EL (cell line): ENCODE measurements at regions not wholly inside any gene's neighbourhood (a gene's known extent, or its start where the extent isn't known, plus 50 kb on each side); places are given as distances from the start of the nearest gene placed in this dataset.

Experiments
- DNase-seq: peaks from one replicate; pipeline ENCODE4 v3.0.0-alpha.2; 2016

- DNase-seq = no peak
These were observed 332.7 kb downstream of the PABPC4L start for GRCh38 chr4:133868856-133869255.

GRCh38 chr4:133866328-133866699 is 335.3 kb downstream of the PABPC4L start:
- DNase-seq = no peak

GRCh38 chr4:133865612-133866327 is 335.8 kb downstream of the PABPC4L start:
- peak; percentile 92 for DNase-seq

GRCh38 chr4:133863153-133863552 is 338.4 kb downstream of the PABPC4L start:
- DNase-seq = no peak

GRCh38 chr4:133856731-133857355 is 344.7 kb downstream of the PABPC4L start:
- DNase-seq = peak; percentile 26

GRCh38 chr4:133855001-133855400 is 346.6 kb downstream of the PABPC4L start:
- DNase-seq = no peak

- peak; percentile 19 for DNase-seq
These were observed 362.3 kb downstream of the PABPC4L start for GRCh38 chr4:133839326-133839725.

GRCh38 chr4:133823177-133823576 is 378.4 kb downstream of the PABPC4L start:
- no peak for DNase-seq

- no peak for DNase-seq
These were observed 388.6 kb downstream of the PABPC4L start for GRCh38 chr4:133812954-133813353.

GRCh38 chr4:133812236-133812635 is 389.4 kb downstream of the PABPC4L start:
- no peak for DNase-seq

GRCh38 chr4:133808151-133808550 is 393.4 kb downstream of the PABPC4L start:
- DNase-seq = no peak

GRCh38 chr4:133803341-133803740 is 398.2 kb downstream of the PABPC4L start:
- DNase-seq = no peak

GRCh38 chr4:133802359-133803140 is 399.0 kb downstream of the PABPC4L start:
- DNase-seq = peak; percentile 69

GRCh38 chr4:133801883-133802282 is 399.7 kb downstream of the PABPC4L start:
- no peak for DNase-seq

GRCh38 chr4:133800966-133801365 is 400.6 kb downstream of the PABPC4L start:
- no peak for DNase-seq

GRCh38 chr4:133799717-133800315 is 401.8 kb downstream of the PABPC4L start:
- no peak for DNase-seq

- DNase-seq = no peak
These were observed 423.9 kb downstream of the PABPC4L start for GRCh38 chr4:133777661-133778060.

- DNase-seq = no peak
These were observed 424.6 kb downstream of the PABPC4L start for GRCh38 chr4:133776961-133777360.

- DNase-seq = no peak
These were observed 425.1 kb downstream of the PABPC4L start for GRCh38 chr4:133776503-133776902.

- peak; percentile 48 for DNase-seq
These were observed 425.7 kb downstream of the PABPC4L start for GRCh38 chr4:133775881-133776280.

- DNase-seq = no peak
These were observed 426.1 kb downstream of the PABPC4L start for GRCh38 chr4:133775469-133775868.

- no peak for DNase-seq
These were observed 442.2 kb downstream of the PABPC4L start for GRCh38 chr4:133759428-133759827.

GRCh38 chr4:133741766-133742165 is 459.8 kb downstream of the PABPC4L start:
- DNase-seq = no peak
